ENCODE measurements at regions not wholly inside any gene's neighbourhood (a gene's known extent, or its start where the extent isn't known, plus 50 kb on each side); places are given as distances from the start of the nearest gene placed in this dataset.

DNA sequence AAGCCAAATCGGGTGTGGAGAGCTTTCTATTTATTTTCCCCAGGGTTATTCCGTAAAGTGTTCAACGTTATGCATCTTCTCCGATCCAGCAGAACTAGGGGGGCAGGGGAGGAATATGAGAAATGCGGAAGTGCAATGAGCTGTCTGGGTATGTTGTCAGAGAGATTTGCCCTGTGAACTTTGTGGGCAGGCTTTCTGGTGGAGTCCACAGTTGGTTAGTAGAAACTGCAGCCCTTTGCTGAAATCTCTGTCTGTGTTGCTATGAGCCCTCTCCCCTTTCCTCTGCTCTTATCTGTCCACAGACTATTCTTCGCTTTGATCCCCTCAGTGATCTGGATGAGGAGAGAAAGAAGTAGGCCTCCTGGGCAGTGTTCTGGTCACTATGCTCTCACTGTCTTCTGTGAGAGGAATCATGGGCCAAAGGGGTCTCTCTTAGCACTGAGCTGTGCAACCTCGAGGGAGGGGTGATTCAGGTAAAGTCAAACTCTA, 158.9 kb upstream of the FUT9 start (continued):
- TF ChIP-seq, protein P1, sequence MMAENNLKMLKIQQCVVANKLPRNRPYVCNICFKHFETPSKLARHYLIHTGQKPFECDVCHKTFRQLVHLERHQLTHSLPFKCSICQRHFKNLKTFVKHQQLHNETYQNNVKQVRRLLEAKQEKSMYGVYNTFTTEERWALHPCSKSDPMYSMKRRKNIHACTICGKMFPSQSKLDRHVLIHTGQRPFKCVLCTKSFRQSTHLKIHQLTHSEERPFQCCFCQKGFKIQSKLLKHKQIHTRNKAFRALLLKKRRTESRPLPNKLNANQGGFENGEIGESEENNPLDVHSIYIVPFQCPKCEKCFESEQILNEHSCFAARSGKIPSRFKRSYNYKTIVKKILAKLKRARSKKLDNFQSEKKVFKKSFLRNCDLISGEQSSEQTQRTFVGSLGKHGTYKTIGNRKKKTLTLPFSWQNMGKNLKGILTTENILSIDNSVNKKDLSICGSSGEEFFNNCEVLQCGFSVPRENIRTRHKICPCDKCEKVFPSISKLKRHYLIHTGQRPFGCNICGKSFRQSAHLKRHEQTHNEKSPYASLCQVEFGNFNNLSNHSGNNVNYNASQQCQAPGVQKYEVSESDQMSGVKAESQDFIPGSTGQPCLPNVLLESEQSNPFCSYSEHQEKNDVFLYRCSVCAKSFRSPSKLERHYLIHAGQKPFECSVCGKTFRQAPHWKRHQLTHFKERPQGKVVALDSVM (CRISPR knock-in tag; IDR thresholded peaks at IDR 0.05): no peak
- TF ChIP-seq GATAD2A (CRISPR knock-in tag; IDR thresholded peaks at IDR 0.05) (peak; percentile 68), ZEB1 (IDR thresholded peaks at IDR 0.05; ENCODE audit: insufficient replicate concordance, low read depth) (peak; percentile 85), SP1 (IDR thresholded peaks at IDR 0.05) (no peak), SP1 (CRISPR knock-in tag; IDR thresholded peaks at IDR 0.05) (no peak), ZNF501 (CRISPR knock-in tag; IDR thresholded peaks at IDR 0.05) (0 out of 2 replicates have a peak, but pooled peaks have one; percentile 60), HMG20B (CRISPR knock-in tag; conservative IDR thresholded peaks at IDR 0.05) (no peak), MEIS1 (CRISPR knock-in tag; IDR thresholded peaks at IDR 0.05; ENCODE audit: borderline replicate concordance) (0 out of 2 replicates have a peak, but pooled peaks have one; percentile 71), ZNF292 (CRISPR knock-in tag; IDR thresholded peaks at IDR 0.05; ENCODE audit: borderline replicate concordance, low read depth) (peak; percentile 94; the same call in 1 of the 2 replicates), FOXP1 (IDR thresholded peaks at IDR 0.05) (no peak), FOXP1 (CRISPR knock-in tag; IDR thresholded peaks at IDR 0.05) (no peak; the same call in 1 of the 2 replicates), ZNF782 (CRISPR knock-in tag; IDR thresholded peaks at IDR 0.05; ENCODE audit: borderline replicate concordance) (peak; percentile 79; the same call in 1 of the 2 replicates), ZFP36L2 (CRISPR knock-in tag; IDR thresholded peaks at IDR 0.05) (no peak), ZNF790 (CRISPR knock-in tag; IDR thresholded peaks at IDR 0.05; ENCODE audit: borderline replicate concordance) (0 out of 2 replicates have a peak, but pooled peaks have one; percentile 59), PHF20 (CRISPR knock-in tag; IDR thresholded peaks at IDR 0.05) (peak; percentile 71), SKI (IDR thresholded peaks at IDR 0.05; ENCODE audit: partially characterized antibody) (peak; percentile 83), ZNF367 (CRISPR knock-in tag; IDR thresholded peaks at IDR 0.05; ENCODE audit: borderline replicate concordance) (no peak), KDM6A (CRISPR knock-in tag; IDR thresholded peaks at IDR 0.05; ENCODE audit: low read depth) (peak; percentile 53; the same call in 1 of the 2 replicates)
- TF ChIP-seq, protein P2, sequence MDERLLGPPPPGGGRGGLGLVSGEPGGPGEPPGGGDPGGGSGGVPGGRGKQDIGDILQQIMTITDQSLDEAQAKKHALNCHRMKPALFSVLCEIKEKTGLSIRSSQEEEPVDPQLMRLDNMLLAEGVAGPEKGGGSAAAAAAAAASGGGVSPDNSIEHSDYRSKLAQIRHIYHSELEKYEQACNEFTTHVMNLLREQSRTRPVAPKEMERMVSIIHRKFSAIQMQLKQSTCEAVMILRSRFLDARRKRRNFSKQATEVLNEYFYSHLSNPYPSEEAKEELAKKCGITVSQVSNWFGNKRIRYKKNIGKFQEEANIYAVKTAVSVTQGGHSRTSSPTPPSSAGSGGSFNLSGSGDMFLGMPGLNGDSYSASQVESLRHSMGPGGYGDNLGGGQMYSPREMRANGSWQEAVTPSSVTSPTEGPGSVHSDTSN (CRISPR knock-in tag; IDR thresholded peaks at IDR 0.05): no peak
- TF ChIP-seq, protein P3, sequence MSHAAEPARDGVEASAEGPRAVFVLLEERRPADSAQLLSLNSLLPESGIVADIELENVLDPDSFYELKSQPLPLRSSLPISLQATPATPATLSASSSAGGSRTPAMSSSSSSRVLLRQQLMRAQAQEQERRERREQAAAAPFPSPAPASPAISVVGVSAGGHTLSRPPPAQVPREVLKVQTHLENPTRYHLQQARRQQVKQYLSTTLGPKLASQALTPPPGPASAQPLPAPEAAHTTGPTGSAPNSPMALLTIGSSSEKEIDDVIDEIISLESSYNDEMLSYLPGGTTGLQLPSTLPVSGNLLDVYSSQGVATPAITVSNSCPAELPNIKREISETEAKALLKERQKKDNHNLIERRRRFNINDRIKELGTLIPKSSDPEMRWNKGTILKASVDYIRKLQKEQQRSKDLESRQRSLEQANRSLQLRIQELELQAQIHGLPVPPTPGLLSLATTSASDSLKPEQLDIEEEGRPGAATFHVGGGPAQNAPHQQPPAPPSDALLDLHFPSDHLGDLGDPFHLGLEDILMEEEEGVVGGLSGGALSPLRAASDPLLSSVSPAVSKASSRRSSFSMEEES (CRISPR knock-in tag; IDR thresholded peaks at IDR 0.05): 0 out of 2 replicates have a peak, but pooled peaks have one; percentile 14
- TF ChIP-seq, protein P4, sequence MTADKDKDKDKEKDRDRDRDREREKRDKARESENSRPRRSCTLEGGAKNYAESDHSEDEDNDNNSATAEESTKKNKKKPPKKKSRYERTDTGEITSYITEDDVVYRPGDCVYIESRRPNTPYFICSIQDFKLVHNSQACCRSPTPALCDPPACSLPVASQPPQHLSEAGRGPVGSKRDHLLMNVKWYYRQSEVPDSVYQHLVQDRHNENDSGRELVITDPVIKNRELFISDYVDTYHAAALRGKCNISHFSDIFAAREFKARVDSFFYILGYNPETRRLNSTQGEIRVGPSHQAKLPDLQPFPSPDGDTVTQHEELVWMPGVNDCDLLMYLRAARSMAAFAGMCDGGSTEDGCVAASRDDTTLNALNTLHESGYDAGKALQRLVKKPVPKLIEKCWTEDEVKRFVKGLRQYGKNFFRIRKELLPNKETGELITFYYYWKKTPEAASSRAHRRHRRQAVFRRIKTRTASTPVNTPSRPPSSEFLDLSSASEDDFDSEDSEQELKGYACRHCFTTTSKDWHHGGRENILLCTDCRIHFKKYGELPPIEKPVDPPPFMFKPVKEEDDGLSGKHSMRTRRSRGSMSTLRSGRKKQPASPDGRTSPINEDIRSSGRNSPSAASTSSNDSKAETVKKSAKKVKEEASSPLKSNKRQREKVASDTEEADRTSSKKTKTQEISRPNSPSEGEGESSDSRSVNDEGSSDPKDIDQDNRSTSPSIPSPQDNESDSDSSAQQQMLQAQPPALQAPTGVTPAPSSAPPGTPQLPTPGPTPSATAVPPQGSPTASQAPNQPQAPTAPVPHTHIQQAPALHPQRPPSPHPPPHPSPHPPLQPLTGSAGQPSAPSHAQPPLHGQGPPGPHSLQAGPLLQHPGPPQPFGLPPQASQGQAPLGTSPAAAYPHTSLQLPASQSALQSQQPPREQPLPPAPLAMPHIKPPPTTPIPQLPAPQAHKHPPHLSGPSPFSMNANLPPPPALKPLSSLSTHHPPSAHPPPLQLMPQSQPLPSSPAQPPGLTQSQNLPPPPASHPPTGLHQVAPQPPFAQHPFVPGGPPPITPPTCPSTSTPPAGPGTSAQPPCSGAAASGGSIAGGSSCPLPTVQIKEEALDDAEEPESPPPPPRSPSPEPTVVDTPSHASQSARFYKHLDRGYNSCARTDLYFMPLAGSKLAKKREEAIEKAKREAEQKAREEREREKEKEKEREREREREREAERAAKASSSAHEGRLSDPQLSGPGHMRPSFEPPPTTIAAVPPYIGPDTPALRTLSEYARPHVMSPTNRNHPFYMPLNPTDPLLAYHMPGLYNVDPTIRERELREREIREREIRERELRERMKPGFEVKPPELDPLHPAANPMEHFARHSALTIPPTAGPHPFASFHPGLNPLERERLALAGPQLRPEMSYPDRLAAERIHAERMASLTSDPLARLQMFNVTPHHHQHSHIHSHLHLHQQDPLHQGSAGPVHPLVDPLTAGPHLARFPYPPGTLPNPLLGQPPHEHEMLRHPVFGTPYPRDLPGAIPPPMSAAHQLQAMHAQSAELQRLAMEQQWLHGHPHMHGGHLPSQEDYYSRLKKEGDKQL (CRISPR knock-in tag; IDR thresholded peaks at IDR 0.05; ENCODE audit: low read depth): no peak

Data from HepG2 (cell line).